H1 (cell line): ENCODE measurements at regions not wholly inside any gene's neighbourhood (a gene's known extent, or its start where the extent isn't known, plus 50 kb on each side); places are given as distances from the start of the nearest gene placed in this dataset.

Experiments
- CTCF ChIP-seq, 3 experiments: IDR thresholded peaks; 1 replicate in 2 of 3; 2 replicates in 1 of 3; pipeline versions ENCODE4 v1.5.1 to v1.6.1; 2011; ENCODE audit warnings: low read length in 3 of 3, mild to moderate bottlenecking in 3 of 3, inconsistent platforms in 2 of 3, low read depth in 1 of 3, moderate library complexity in 1 of 3; ENCODE audit not compliant: insufficient read depth in 1 of 3; ENCODE audit errors: control extremely low read depth in 1 of 3
- GABPA ChIP-seq: IDR thresholded peaks from 2 replicates; pipeline ENCODE4 v1.6.1; 2011; ENCODE audit warnings: mild to moderate bottlenecking, low read length, moderate library complexity, borderline replicate concordance; ENCODE audit not compliant: insufficient read depth
- MAX ChIP-seq: IDR thresholded peaks from 2 replicates; pipeline ENCODE4 v1.6.1; 2012; ENCODE audit warnings: inconsistent platforms
- RNF2 ChIP-seq: fragments of 200-900, 300-1000 bp; sonication (generic); IDR thresholded peaks from 2 replicates; pipeline ENCODE4 v1.7.1; 2016; ENCODE audit warnings: borderline replicate concordance, low read depth, mild to moderate bottlenecking, antibody characterized with exemption, low read length; ENCODE audit not compliant: poor library complexity, severe bottlenecking; ENCODE audit errors: missing control alignments

- TF ChIP-seq CTCF (IDR thresholded peaks at IDR 0.05; ENCODE audit: control extremely low read depth in 1 of 3, insufficient read depth in 1 of 3, low read depth in 1 of 3, low read length in 3 of 3) (no peak), GABPA (no peak), RNF2 (no peak), MAX (no peak)
Measured at GRCh38 chr2:198311020-198311419, 506.6 kb downstream of the PLCL1 start.
